GM12891 (cell line): ENCODE measurements at regions not wholly inside any gene's neighbourhood (a gene's known extent, or its start where the extent isn't known, plus 50 kb on each side); places are given as distances from the start of the nearest gene placed in this dataset.

ENCODE experiments used
- DNase-seq: peaks from one replicate; pipeline ENCODE4 v3.0.0; 2011; ENCODE audit warnings: low spot score; ENCODE audit not compliant: insufficient read length
- FAIRE-seq: peaks from 2 replicates; lab custom pipeline; 2011; peaks lifted over from hg19 to GRCh38; lab: Jason Lieb, UNC
- PAX5 ChIP-seq: IDR thresholded peaks from 2 replicates; pipeline ENCODE4 v1.6.1; 2011; ENCODE audit warnings: low read length, moderate library complexity, mild to moderate bottlenecking; ENCODE audit not compliant: insufficient read depth, severe bottlenecking
- POLR2A ChIP-seq: IDR thresholded peaks from 2 replicates; pipeline ENCODE4 v1.6.1; 2011; ENCODE audit warnings: low read depth, low read length, control low read depth
- POLR2AphosphoS5 ChIP-seq: IDR thresholded peaks from 2 replicates; pipeline ENCODE4 v1.6.1; 2011; ENCODE audit warnings: low read depth, low read length, control low read depth
- POU2F2 ChIP-seq: IDR thresholded peaks from 2 replicates; pipeline ENCODE4 v1.6.1; 2011; ENCODE audit warnings: low read depth, mild to moderate bottlenecking, control low read depth, low read length, moderate library complexity
- SPI1 ChIP-seq: IDR thresholded peaks from 2 replicates; pipeline ENCODE4 v1.6.1; 2011; ENCODE audit warnings: low read depth, low read length, control low read depth
- TAF1 ChIP-seq: IDR thresholded peaks from 2 replicates; pipeline ENCODE4 v1.6.1; 2011; ENCODE audit warnings: low read depth, low read length, control low read depth

DNA sequence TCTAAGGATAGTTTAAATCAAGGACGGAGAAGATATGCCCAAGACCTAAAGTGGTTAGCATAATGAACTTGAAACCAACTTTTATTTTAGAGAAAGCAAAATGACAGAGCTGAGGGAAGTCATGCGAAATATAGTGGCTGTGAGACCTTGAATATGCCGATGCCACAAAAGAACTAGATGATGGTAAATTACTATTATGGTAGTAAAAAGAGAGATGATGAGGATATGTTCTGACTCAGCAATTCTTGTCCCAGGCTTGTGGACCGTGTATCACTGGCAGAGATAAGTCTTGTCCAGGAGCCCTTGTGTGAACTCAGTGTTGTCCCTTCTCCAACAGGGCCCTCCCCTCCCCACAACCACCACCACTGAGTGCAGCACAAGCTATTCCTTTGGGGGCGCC lies 1605.6 kb upstream of the TENM3 start:
- no peak for TF ChIP-seq TAF1
- TF ChIP-seq POLR2A = no peak
- TF ChIP-seq POLR2AphosphoS5 = no peak
- no peak for TF ChIP-seq POU2F2
- TF ChIP-seq PAX5 = no peak
- no peak for TF ChIP-seq SPI1
- DNase-seq (no peak), FAIRE-seq (no peak)

DNA sequence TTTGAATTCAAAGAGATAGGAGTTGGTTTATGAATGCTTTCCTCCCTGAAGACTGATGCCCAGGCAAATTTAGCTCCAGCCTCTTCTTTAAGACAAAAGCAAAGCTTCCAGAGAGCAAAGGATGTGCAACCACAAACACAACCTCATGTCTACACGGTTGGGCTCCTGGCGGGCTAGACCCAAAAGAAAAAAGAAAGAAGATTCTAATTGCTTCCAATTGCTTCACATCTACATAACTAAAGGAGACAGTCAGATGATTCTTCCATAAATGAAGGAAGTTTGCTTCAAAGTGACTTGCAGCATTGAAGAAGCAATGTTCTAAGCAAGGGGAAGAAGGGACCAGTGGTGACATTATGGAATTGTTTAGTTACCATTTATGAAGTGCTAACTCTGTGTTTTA lies 1603.0 kb upstream of the TENM3 start:
- no peak for DNase-seq
- no peak for FAIRE-seq
- TF ChIP-seq POU2F2 (no peak), POLR2A (no peak), PAX5 (no peak), POLR2AphosphoS5 (no peak), TAF1 (no peak), SPI1 (no peak)

DNA sequence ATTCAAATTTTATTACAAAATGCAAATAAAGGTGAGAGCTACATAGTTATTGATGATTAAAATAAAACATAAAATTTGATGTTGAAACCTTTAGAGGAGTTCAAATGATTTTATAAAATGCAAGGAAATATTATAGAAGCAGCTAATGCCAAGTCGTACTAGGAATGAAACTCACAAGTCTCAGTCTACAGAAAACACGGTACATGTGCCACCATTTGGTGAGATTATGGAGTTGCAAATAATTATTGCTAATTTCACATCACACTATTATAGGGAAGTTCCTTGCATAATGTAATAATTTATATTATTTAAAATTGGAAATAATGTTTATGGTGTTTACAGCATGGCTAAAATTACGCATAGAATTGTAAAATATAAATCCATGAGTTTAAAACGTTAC lies 1601.7 kb upstream of the TENM3 start:
- no peak for DNase-seq
- no peak for TF ChIP-seq POU2F2
- TF ChIP-seq POLR2A = no peak
- TF ChIP-seq SPI1 = no peak
- TF ChIP-seq POLR2AphosphoS5 = no peak
- TF ChIP-seq TAF1 = no peak
- TF ChIP-seq PAX5 = no peak
- FAIRE-seq = no peak

DNA sequence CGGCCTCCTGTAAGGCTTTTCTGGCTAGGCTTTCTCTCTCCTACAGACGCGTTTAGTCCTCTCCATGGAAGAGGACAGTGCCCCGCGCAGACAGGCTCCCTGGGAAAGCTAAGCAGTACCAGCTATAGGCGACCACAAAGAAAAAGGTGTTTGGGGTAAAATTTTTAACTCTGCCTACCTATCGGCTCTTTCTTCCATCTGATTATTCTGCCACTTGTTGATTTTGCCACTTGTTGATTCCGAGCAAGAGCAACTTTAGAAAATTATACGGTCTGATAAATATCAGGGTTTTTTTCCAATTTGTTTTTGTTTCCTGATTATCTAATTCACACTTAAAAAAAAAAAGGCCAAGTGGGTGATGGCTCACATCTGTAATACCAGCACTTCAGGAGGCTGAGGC lies 1600.5 kb upstream of the TENM3 start:
- TF ChIP-seq PAX5 = no peak
- TF ChIP-seq POU2F2 = no peak
- TF ChIP-seq TAF1 = no peak
- no peak for TF ChIP-seq POLR2AphosphoS5
- no peak for TF ChIP-seq POLR2A
- TF ChIP-seq SPI1 = no peak
- DNase-seq = no peak
- no peak for FAIRE-seq

DNA sequence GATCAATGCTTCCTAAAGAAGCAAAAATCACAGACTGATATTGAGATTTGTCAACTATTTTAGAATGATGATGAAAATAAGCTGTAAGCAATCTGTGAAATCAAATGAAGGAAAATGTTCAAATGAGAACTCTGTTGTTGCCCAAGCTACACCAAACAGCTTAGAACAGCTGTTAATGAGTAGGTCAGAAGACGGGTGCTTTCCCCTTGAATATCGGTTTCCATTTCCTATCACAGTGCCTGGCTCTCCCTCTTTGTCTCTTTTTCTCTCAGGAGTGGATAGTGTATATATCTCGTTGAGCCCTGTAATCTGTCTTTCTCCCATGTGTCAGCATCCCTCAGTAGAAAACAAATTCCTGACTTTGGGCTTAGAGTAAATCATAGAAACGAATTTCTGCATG lies 1592.9 kb upstream of the TENM3 start:
- no peak for DNase-seq
- TF ChIP-seq TAF1 (no peak), PAX5 (no peak), SPI1 (no peak), POLR2AphosphoS5 (no peak), POLR2A (no peak), POU2F2 (no peak)
- FAIRE-seq = no peak

DNA sequence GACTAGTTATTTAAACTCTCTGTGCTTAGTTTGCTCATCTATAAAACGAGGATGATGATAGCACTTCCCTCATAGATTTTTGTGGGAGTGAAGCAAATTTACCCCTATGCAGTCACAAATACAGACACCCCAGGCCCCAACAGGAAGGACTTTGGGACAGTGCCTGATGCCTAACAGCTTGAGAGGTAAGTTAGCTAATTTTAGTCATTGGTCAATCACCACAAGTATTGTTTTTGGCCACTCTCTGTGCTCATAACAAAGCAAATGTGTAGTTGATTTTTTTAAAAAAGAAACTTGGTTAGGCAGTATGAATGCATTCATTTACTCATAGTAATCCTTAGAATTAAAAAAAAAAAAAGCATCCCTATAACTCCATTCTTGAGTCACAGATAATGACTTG lies 1590.7 kb upstream of the TENM3 start:
- DNase-seq = no peak
- no peak for FAIRE-seq
- no peak for TF ChIP-seq PAX5
- TF ChIP-seq POU2F2 = no peak
- no peak for TF ChIP-seq POLR2AphosphoS5
- no peak for TF ChIP-seq POLR2A
- TF ChIP-seq SPI1 = no peak
- no peak for TF ChIP-seq TAF1

DNA sequence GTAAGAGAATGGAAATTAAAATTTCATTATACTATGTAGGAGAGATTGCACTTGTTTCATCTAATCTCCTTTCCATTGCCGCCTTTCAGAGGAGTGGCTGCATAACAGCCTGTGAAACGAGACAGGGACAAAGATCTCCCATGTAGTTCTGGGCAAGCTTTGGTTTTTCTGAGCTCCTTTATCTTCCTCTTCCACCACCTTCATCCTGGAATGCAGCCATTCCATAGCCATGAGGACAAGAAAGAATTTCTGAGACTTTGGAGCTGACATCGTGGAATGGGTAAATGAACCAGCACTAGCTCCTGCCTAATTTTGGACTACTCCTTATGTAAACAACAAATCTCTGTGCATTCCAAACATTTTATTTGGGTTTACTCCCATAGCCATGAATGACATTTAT lies 1587.3 kb upstream of the TENM3 start:
- no peak for FAIRE-seq
- no peak for DNase-seq
- TF ChIP-seq POU2F2 (no peak), TAF1 (no peak), SPI1 (no peak), POLR2A (no peak), POLR2AphosphoS5 (no peak), PAX5 (no peak)

DNA sequence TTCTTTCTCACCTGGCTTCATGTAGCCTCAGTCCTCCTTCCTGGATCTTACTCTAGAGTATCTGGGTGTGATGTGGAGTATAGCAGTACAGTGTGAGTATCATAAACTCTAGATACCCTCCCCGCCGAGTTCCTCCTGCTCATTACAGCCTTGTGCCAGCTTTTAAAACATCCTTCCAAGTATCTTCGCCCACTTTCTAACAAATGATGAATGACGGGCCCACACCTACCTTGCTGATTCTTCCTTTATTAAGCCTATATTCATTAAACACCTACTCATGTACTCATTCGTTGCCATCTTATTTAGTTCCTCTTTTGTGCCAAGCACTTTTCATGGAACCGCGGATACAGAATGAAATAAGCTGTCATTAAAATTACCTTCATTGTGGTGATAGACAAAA lies 1585.3 kb upstream of the TENM3 start:
- TF ChIP-seq POLR2A (no peak), TAF1 (no peak), PAX5 (no peak), POU2F2 (no peak), SPI1 (no peak), POLR2AphosphoS5 (no peak)
- FAIRE-seq (no peak), DNase-seq (no peak)

DNA sequence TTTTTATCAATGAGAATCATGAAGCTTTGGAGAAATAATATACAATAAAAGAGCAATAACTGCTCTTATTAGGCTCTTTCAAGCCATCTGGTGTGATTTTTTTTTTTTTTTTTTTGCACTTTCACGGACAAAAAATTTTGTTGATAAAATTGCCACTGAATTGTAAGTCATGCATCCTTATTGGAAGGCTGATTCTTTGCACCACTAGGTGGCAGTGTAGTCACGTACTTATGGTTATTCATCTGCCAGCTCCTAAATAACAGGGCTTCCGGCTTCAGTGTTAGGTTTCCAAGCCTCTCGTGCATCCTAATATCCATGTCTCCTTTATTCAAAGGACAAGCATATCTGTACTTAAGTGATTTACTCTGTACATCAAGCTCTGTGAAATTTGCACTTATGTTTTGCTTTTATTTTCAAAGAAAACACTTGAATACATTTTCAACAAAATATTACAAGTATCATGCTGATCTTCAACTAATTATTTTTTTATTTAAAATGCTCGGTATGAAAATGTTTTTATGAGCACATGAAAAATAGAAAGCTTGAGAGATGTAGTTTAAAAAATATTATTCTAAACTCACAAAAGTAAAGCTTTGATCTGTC lies 1578.3 kb upstream of the TENM3 start:
- DNase-seq = peak; percentile 21
- peak; percentile 71 for FAIRE-seq
- TF ChIP-seq PAX5 (no peak), POLR2AphosphoS5 (no peak)

DNA sequence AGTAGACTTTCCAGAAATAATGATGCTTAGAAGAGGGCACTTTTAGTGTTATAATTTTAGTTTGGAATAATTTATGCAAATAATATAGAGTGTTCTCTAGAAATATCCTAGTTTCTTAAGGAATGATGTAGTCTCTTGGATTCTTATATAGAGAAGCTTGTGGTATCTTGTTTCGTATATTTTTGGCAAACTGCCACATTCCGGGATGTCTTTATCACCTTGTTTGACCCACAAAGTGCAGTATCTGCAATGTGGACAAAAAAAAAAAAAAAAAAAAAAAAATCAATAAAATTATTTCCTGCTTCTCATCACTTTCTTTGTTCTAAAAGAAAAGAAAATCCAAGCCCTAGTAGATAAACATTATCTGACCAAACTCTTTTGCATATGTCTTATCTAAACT lies 1577.7 kb upstream of the TENM3 start:
- no peak for DNase-seq
- FAIRE-seq = no peak
- TF ChIP-seq POLR2A (no peak), PAX5 (no peak), SPI1 (no peak)
